Loucy (cell line): ENCODE measurements at regions not wholly inside any gene's neighbourhood (a gene's known extent, or its start where the extent isn't known, plus 50 kb on each side); places are given as distances from the start of the nearest gene placed in this dataset.

Experiments used
- H2AFZ ChIP-seq: fragments of 200-600 bp; sonication (generic); 2 replicates; pipeline ENCODE4 v1.6.0; 2016; ENCODE audit warnings: antibody characterized with exemption, mild to moderate bottlenecking, low read length, moderate library complexity
- H3F3A ChIP-seq: fragments of 200-600 bp; 2 replicates; pipeline ENCODE4 v1.6.0; 2016; ENCODE audit warnings: antibody characterized with exemption, low read depth, mild to moderate bottlenecking
- H3K27me3 ChIP-seq: fragments of 200-600 bp; sonication (generic); 2 replicates; pipeline ENCODE4 v1.6.1; 2014; ENCODE audit warnings: low read length, mild to moderate bottlenecking; ENCODE audit not compliant: insufficient read depth, poor library complexity, severe bottlenecking
- H3K36me3 ChIP-seq: fragments of 200-600 bp; sonication (generic); 2 replicates; pipeline ENCODE4 v1.6.1; 2016; ENCODE audit warnings: low read length; ENCODE audit not compliant: insufficient read depth
- H3K4me1 ChIP-seq: fragments of 200-600 bp; sonication (generic); 2 replicates; pipeline ENCODE4 v1.5.1; 2014; ENCODE audit warnings: low read length, mild to moderate bottlenecking; ENCODE audit not compliant: insufficient read depth, poor library complexity, severe bottlenecking
- H3K4me2 ChIP-seq: fragments of 200-600 bp; sonication (generic); 2 replicates; pipeline ENCODE4 v1.6.0; 2014; ENCODE audit warnings: antibody characterized with exemption, low read length, low read depth, mild to moderate bottlenecking; ENCODE audit not compliant: poor library complexity, severe bottlenecking
- H3K4me3 ChIP-seq: fragments of 200-600 bp; sonication (generic); 2 replicates; pipeline ENCODE4 v1.5.1; 2014; ENCODE audit warnings: low read length, mild to moderate bottlenecking, mixed read lengths; ENCODE audit not compliant: poor library complexity, severe bottlenecking
- H3K79me2 ChIP-seq: fragments of 200-600 bp; sonication (generic); 2 replicates; pipeline ENCODE4 v1.6.1; 2014; ENCODE audit warnings: low read length; ENCODE audit not compliant: insufficient read depth
- H3K9ac ChIP-seq: fragments of 200-600 bp; sonication (generic); 2 replicates; pipeline ENCODE4 v1.6.0; 2014; ENCODE audit warnings: mild to moderate bottlenecking, low read depth, low read length, moderate library complexity; ENCODE audit not compliant: poor library complexity, severe bottlenecking
- H3K9me2 ChIP-seq: fragments of 200-600 bp; sonication (generic); replicated peaks from 2 replicates; pipeline ENCODE4 v1.6.1; 2016; ENCODE audit warnings: low read depth, low read length, mixed read lengths
- H3K9me3 ChIP-seq: fragments of 200-600 bp; sonication (generic); 2 replicates; pipeline ENCODE4 v1.6.1; 2014; ENCODE audit warnings: mild to moderate bottlenecking, antibody characterized with exemption, low read length, low read depth; ENCODE audit not compliant: insufficient read depth
- H4K20me1 ChIP-seq: fragments of 200-600 bp; sonication (generic); 2 replicates; pipeline ENCODE4 v1.6.0; 2014; ENCODE audit warnings: antibody characterized with exemption, low read length, mild to moderate bottlenecking; ENCODE audit not compliant: insufficient read depth, poor library complexity, severe bottlenecking
- CTCF ChIP-seq: fragments of 200-600 bp; sonication (generic); conservative IDR thresholded peaks from 2 replicates; pipeline ENCODE4 v1.5.1; 2014; ENCODE audit warnings: mild to moderate bottlenecking, antibody characterized with exemption, low read length
- EZH2phosphoT487 ChIP-seq: fragments of 200-600 bp; IDR thresholded peaks from 2 replicates; pipeline ENCODE4 v1.6.1; 2018; ENCODE audit warnings: antibody characterized with exemption, mild to moderate bottlenecking, moderate library complexity, borderline replicate concordance

- Histone ChIP-seq H4K20me1 (no peaks in the 10 kb centered on the region), H3K9ac (no peak overlapping the region), H3K4me1 (no peaks in the 10 kb centered on the region), H3K9me3 (no peaks in the 10 kb centered on the region; the same call in 1 of the 2 replicates), H3K9me2 (no peaks in the 10 kb centered on the region), H3K4me3 (no peak overlapping the region), H3K36me3 (no peaks in the 10 kb centered on the region), H3K4me2 (no peak overlapping the region), H3K27me3 (no peaks in the 10 kb centered on the region), H3F3A (no peaks in the 10 kb centered on the region), H3K79me2 (no peaks in the 10 kb centered on the region), H2AFZ (no peak overlapping the region)
- TF ChIP-seq EZH2phosphoT487 (no peak), CTCF (no peak)
These were observed 107.4 kb upstream of the HDAC4 start for GRCh38 chr2:239508261-239508660.

- no peak for TF ChIP-seq EZH2phosphoT487
- no peak for TF ChIP-seq CTCF
- H3K4me2 ChIP-seq = no peak overlapping the region
- no peak overlapping the region for H2AFZ ChIP-seq
- no peak overlapping the region for H3K4me3 ChIP-seq
- H3F3A ChIP-seq = no peaks in the 10 kb centered on the region
- no peaks in the 10 kb centered on the region for H3K36me3 ChIP-seq
- H3K27me3 ChIP-seq = no peaks in the 10 kb centered on the region
- H3K9ac ChIP-seq = no peak overlapping the region
- no peaks in the 10 kb centered on the region for H3K79me2 ChIP-seq
- H3K9me2 ChIP-seq = no peaks in the 10 kb centered on the region
- no peaks in the 10 kb centered on the region for H3K4me1 ChIP-seq
- H4K20me1 ChIP-seq = no peaks in the 10 kb centered on the region
- H3K9me3 ChIP-seq = no peaks in the 10 kb centered on the region; the same call in 1 of the 2 replicates
These were observed 106.9 kb upstream of the HDAC4 start for GRCh38 chr2:239507576-239508258.

GRCh38 chr2:239506961-239507360 is 106.1 kb upstream of the HDAC4 start:
- no peaks in the 10 kb centered on the region for H3K27me3 ChIP-seq
- no peaks in the 10 kb centered on the region for H3K36me3 ChIP-seq
- no peak overlapping the region for H3K4me2 ChIP-seq

More at GRCh38 chr2:239506961-239507360, 106.1 kb upstream of the HDAC4 start:
- no peak overlapping the region for H3K4me3 ChIP-seq
- no peaks in the 10 kb centered on the region; the same call in 1 of the 2 replicates for H3K9me3 ChIP-seq
- H2AFZ ChIP-seq = no peak overlapping the region
- H3K4me1 ChIP-seq = no peaks in the 10 kb centered on the region
- no peaks in the 10 kb centered on the region for H4K20me1 ChIP-seq
- no peaks in the 10 kb centered on the region for H3K9me2 ChIP-seq
- H3K9ac ChIP-seq = no peak overlapping the region
- TF ChIP-seq EZH2phosphoT487 (no peak), CTCF (no peak)
- H3K79me2 ChIP-seq = no peaks in the 10 kb centered on the region
- no peaks in the 10 kb centered on the region for H3F3A ChIP-seq
